ENCODE measurements at regions not wholly inside any gene's neighbourhood (a gene's known extent, or its start where the extent isn't known, plus 50 kb on each side); places are given as distances from the start of the nearest gene placed in this dataset.
"Not testable (repeated sequence)": the region's sequence is repeated elsewhere in the genome, so short reads cannot be mapped to it uniquely, and the experiment has no call there.

DNA sequence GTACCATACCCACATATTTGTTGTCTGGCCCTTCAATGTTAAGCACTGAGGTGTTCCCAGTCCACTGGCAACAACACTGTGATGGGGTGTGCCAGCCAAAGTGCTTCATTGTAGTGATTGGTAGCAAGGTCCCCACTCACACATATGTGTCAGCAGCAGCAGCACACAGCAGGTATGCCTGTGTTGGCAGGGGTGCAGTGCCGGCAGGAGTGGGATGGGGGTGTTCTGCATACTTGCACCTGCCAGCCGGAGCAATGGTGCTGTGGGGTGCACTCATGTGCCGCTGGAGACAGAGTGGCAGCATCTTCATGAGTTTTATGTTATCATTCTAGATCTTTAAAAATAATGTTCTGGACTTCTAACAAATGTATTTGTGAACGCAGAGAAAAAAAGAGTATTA lies 987.8 kb downstream of the RPIA start:
- H3K9me3 ChIP-seq; H3K4me3 ChIP-seq; H3K4me1 ChIP-seq; H3K27ac ChIP-seq; ATAC-seq; H3K36me3 ChIP-seq; H3K27me3 ChIP-seq; intact Hi-C loops (cut with DNase I): not testable (repeated sequence)
- DNase-seq, result peak in 1 of 4 donors; percentile 73

Data from left lung (tissue), 4 donors.